GM12878 (cell line): ENCODE measurements at regions not wholly inside any gene's neighbourhood (a gene's known extent, or its start where the extent isn't known, plus 50 kb on each side); places are given as distances from the start of the nearest gene placed in this dataset.

Experiments used
- ATAC-seq: fragments of 200-7000 bp; cut with Tn5 transposase; 3 replicates; pipeline ENCODE4 v1.9.1; 2020; ENCODE audit warnings: mild to moderate bottlenecking, moderate library complexity
- BruUV-seq: library from RNA; stranded (reverse); fragments of 400-500 nt; replicated peaks from 2 replicates; lab custom pipeline; 2021; lab: Mats Ljungman, UMichigan
- CTCF ChIA-PET: fragments of 300-600 bp; sonication (Branson Sonifier 250); formaldehyde crosslinking; extraction: SDS; loops from one replicate; lab custom pipeline; 2021; ENCODE audit warnings: inconsistent platforms; lab: Yijun Ruan, JAX
- POLR2A ChIA-PET: fragments of 350-600 bp; formaldehyde crosslinking; extraction: SDS; loops from one replicate; lab custom pipeline; 2021; ENCODE audit warnings: inconsistent platforms; lab: Charles Lee
- RAD21 ChIA-PET: fragments of 300-600 bp; sonication (Branson Sonifier 250); formaldehyde crosslinking; loops from one replicate; lab custom pipeline; 2023; ENCODE audit warnings: antibody characterized with exemption; ENCODE audit not compliant: unreplicated experiment; lab: Charles Lee
- SMC1A ChIA-PET: fragments of 300-600 bp; sonication (Branson Sonifier 250); formaldehyde crosslinking; loops from one replicate; lab custom pipeline; 2023; ENCODE audit not compliant: unreplicated experiment, uncharacterized antibody; lab: Charles Lee
- DNase-seq: peaks from one replicate; pipeline ENCODE4 v3.0.0-alpha.2; 2011; ENCODE audit warnings: low read depth, low spot score
- FAIRE-seq: peaks from 3 replicates; lab custom pipeline; 2011; peaks lifted over from hg19 to GRCh38; lab: Jason Lieb, UNC
- H2AFZ ChIP-seq: 2 replicates; pipeline ENCODE4 v1.6.0; 2011; ENCODE audit warnings: low read depth, low read length, control low read depth; ENCODE audit not compliant: control insufficient read depth
- H3K27ac ChIP-seq: 2 replicates; pipeline ENCODE4 v1.5.1; 2011; ENCODE audit warnings: control low read depth; ENCODE audit not compliant: control insufficient read depth, insufficient read depth
- H3K27me3 ChIP-seq, 2 experiments: replicated peaks in 1 of 2; 2 replicates each; pipeline versions ENCODE4 v1.6.0 to v1.6.1; 2011; ENCODE audit warnings: low read length in 1 of 2; ENCODE audit not compliant: control insufficient read depth in 2 of 2, insufficient read depth in 2 of 2
- H3K36me3 ChIP-seq, 2 experiments: 2 replicates each; pipeline ENCODE4 v1.5.1; 2011; ENCODE audit warnings: low read length in 1 of 2; ENCODE audit not compliant: control insufficient read depth in 2 of 2, insufficient read depth in 2 of 2
- H3K4me1 ChIP-seq: 2 replicates; pipeline ENCODE4 v1.6.1; 2011; ENCODE audit warnings: mild to moderate bottlenecking, low read length, moderate library complexity, mixed read lengths; ENCODE audit not compliant: control insufficient read depth, insufficient read depth
- H3K4me2 ChIP-seq: 2 replicates; pipeline ENCODE4 v1.6.0; 2011; ENCODE audit warnings: control low read depth; ENCODE audit not compliant: control insufficient read depth, insufficient read depth
- H3K4me3 ChIP-seq: fragments of 200-600 bp; sonication (generic); 2 replicates; pipeline ENCODE4 v1.5.1; 2016
- H3K79me2 ChIP-seq: 2 replicates; pipeline ENCODE4 v1.6.0; 2011; ENCODE audit warnings: low read length; ENCODE audit not compliant: control insufficient read depth, insufficient read depth
- H3K9ac ChIP-seq: 2 replicates; pipeline ENCODE4 v1.8.0; 2011; ENCODE audit warnings: low read length, control low read depth, mixed read lengths; ENCODE audit not compliant: control insufficient read depth, insufficient read depth
- H3K9me3 ChIP-seq: replicated peaks from 3 replicates; pipeline ENCODE4 v1.5.1; 2011; ENCODE audit warnings: mild to moderate bottlenecking, low read length; ENCODE audit not compliant: control insufficient read depth, insufficient read depth
- H4K20me1 ChIP-seq: 2 replicates; pipeline ENCODE4 v1.6.0; 2011; ENCODE audit not compliant: control insufficient read depth, insufficient read depth
- CEBPB ChIP-seq, 2 experiments: fragments of 150-350 bp in 1 of 2; IDR thresholded peaks; 2 replicates each; pipeline ENCODE4 v1.6.1; 2012 to 2014; ENCODE audit warnings: low read depth in 2 of 2, low read length in 2 of 2, borderline replicate concordance in 1 of 2, inconsistent platforms in 1 of 2
- KDM1A ChIP-seq: fragments of 200-600 bp; sonication (generic); IDR thresholded peaks from 2 replicates; pipeline ENCODE4 v1.6.1; 2016; ENCODE audit warnings: borderline replicate concordance
- MEF2B ChIP-seq: fragments of 450-650 bp; IDR thresholded peaks from 2 replicates; pipeline ENCODE4 v1.6.1; 2018; ENCODE audit warnings: mild to moderate bottlenecking, moderate library complexity; ENCODE audit not compliant: partially characterized antibody, poor library complexity, severe bottlenecking
- PAX5 ChIP-seq: IDR thresholded peaks from 2 replicates; pipeline ENCODE4 v1.6.1; 2011; ENCODE audit warnings: low read depth, low read length, borderline replicate concordance
- PML ChIP-seq: IDR thresholded peaks from 2 replicates; pipeline ENCODE4 v1.6.1; 2012; ENCODE audit warnings: low read length, inconsistent platforms
- RFX5 ChIP-seq: IDR thresholded peaks from 2 replicates; pipeline ENCODE4 v1.6.1; 2011; ENCODE audit warnings: low read depth, low read length, improper control_type of control experiment
- SMARCA5 ChIP-seq: fragments of 450-650 bp; IDR thresholded peaks from 2 replicates; pipeline ENCODE4 v1.6.1; 2017; ENCODE audit warnings: mild to moderate bottlenecking
- SUZ12 ChIP-seq: fragments of 200-600 bp; sonication (generic); IDR thresholded peaks from one replicate; pipeline ENCODE4 v1.6.1; 2018; ENCODE audit warnings: antibody characterized with exemption, mild to moderate bottlenecking; ENCODE audit not compliant: unreplicated experiment
- TBL1XR1 ChIP-seq: IDR thresholded peaks from 2 replicates; pipeline ENCODE4 v1.6.1; 2012; ENCODE audit warnings: low read depth, low read length, improper control_type of control experiment
- TCF12 ChIP-seq: IDR thresholded peaks from 2 replicates; pipeline ENCODE4 v1.6.1; 2011; ENCODE audit warnings: low read depth, mild to moderate bottlenecking, low read length
- TCF3 ChIP-seq: IDR thresholded peaks from 2 replicates; pipeline ENCODE4 v1.6.1; 2012; ENCODE audit warnings: low read depth, mild to moderate bottlenecking, low read length, borderline replicate concordance; ENCODE audit not compliant: insufficient read depth
- YBX1 ChIP-seq: fragments of 450-650 bp; IDR thresholded peaks from 2 replicates; pipeline ENCODE4 v1.6.1; 2016; ENCODE audit warnings: antibody characterized with exemption
- ZSCAN29 ChIP-seq: fragments of 450-650 bp; IDR thresholded peaks from 2 replicates; pipeline ENCODE4 v1.6.1; 2017; ENCODE audit warnings: mild to moderate bottlenecking, moderate library complexity
- WGBS: methylation state at CpG from one replicate; pipeline ENCODE4 v1.1.6; 2016; ENCODE audit warnings: low lambda C conversion rate; ENCODE audit not compliant: insufficient replicate concordance, insufficient coverage; ENCODE audit errors: missing lambda C conversion rate; 5-methylcytosine and 5-hydroxymethylcytosine counted together
- in situ Hi-C: fragments of 300-500 bp; cut with MboI; formaldehyde crosslinking; loops from 9 replicates; pipeline ENCODE4 v1.14.3; 2018; ENCODE audit warnings: mixed read lengths
- intact Hi-C: fragments of 100-400 bp; cut with micrococcal nuclease; formaldehyde crosslinking; loops from one replicate; pipeline ENCODE4 v1.14.2; 2022; ENCODE audit not compliant: unreplicated experiment
- TF ChIP-seq, protein P1 (sequence below): fragments of 450-650 bp; IDR thresholded peaks from 2 replicates; pipeline ENCODE4 v1.6.1; 2016; ENCODE audit warnings: mild to moderate bottlenecking
- TF ChIP-seq, protein P2 (sequence below): fragments of 450-650 bp; IDR thresholded peaks from 2 replicates; pipeline ENCODE4 v1.6.1; 2017; ENCODE audit warnings: mild to moderate bottlenecking, low read depth, inconsistent platforms; ENCODE audit not compliant: poor library complexity, severe bottlenecking

DNA sequence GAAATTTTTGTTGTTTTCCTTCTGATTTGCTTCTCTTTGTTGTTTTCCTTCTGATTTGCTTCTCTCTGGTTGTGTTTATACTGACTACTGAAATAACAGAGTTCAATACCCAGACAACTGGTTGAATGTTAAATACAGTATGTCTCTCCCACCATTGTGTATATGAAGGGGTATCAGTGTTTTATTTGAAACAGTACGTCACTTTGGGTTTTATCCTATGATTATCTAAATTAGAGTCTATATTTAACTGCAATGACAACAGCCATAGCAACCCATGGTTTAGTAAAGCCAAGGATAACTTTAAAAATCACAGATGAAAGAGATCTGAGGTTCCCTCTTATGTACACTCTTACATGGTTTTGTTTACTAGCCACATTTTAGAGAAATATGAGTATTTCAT is 141.3 kb downstream of the GNAT3 start:
- H3K9ac ChIP-seq = no peak overlapping the region
- CTCF ChIA-PET = no interaction called here
- DNase-seq (no peak), FAIRE-seq (no peak), ATAC-seq (no peak)
- in situ Hi-C loops (no loop called here), intact Hi-C loops (no loop called here)
- BruUV-seq = no TSS peak
- POLR2A ChIA-PET = no interaction called here
- H3K4me2 ChIP-seq = no peak overlapping the region
- H3K27me3 ChIP-seq = no peaks in the 10 kb centered on the region
- SMC1A ChIA-PET = no interaction called here
- no peaks in the 10 kb centered on the region for H4K20me1 ChIP-seq
- no peaks in the 10 kb centered on the region for H3K4me1 ChIP-seq
- H3K36me3 ChIP-seq = no peaks in the 10 kb centered on the region
- H3K79me2 ChIP-seq = no peaks in the 10 kb centered on the region
- H3K4me3 ChIP-seq = no peak overlapping the region
- no peaks in the 10 kb centered on the region for H3K9me3 ChIP-seq
- RAD21 ChIA-PET = no interaction called here
- no peak overlapping the region for H2AFZ ChIP-seq
- TF ChIP-seq YBX1 (no peak), MEF2B (no peak), SUZ12 (no peak), CEBPB (IDR thresholded peaks at IDR 0.05; ENCODE audit: borderline replicate concordance in 1 of 2, low read depth in 2 of 2, low read length in 2 of 2) (no peak), PML (no peak), SMARCA5 (no peak), TCF12 (no peak), RFX5 (no peak), ZSCAN29 (no peak), TBL1XR1 (no peak), TCF3 (no peak), KDM1A (no peak), PAX5 (no peak)
- TF ChIP-seq, protein P1, sequence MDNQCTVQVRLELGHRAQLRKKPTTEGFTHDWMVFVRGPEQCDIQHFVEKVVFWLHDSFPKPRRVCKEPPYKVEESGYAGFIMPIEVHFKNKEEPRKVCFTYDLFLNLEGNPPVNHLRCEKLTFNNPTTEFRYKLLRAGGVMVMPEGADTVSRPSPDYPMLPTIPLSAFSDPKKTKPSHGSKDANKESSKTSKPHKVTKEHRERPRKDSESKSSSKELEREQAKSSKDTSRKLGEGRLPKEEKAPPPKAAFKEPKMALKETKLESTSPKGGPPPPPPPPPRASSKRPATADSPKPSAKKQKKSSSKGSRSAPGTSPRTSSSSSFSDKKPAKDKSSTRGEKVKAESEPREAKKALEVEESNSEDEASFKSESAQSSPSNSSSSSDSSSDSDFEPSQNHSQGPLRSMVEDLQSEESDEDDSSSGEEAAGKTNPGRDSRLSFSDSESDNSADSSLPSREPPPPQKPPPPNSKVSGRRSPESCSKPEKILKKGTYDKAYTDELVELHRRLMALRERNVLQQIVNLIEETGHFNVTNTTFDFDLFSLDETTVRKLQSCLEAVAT = no peak
- TF ChIP-seq, protein P2, sequence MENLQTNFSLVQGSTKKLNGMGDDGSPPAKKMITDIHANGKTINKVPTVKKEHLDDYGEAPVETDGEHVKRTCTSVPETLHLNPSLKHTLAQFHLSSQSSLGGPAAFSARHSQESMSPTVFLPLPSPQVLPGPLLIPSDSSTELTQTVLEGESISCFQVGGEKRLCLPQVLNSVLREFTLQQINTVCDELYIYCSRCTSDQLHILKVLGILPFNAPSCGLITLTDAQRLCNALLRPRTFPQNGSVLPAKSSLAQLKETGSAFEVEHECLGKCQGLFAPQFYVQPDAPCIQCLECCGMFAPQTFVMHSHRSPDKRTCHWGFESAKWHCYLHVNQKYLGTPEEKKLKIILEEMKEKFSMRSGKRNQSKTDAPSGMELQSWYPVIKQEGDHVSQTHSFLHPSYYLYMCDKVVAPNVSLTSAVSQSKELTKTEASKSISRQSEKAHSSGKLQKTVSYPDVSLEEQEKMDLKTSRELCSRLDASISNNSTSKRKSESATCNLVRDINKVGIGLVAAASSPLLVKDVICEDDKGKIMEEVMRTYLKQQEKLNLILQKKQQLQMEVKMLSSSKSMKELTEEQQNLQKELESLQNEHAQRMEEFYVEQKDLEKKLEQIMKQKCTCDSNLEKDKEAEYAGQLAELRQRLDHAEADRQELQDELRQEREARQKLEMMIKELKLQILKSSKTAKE = no peak
- no peak overlapping the region for H3K27ac ChIP-seq
- WGBS = 0% methylated on average over 1 of the region's 1 CpG
